Chondrocyte (in vitro differentiated cells): ENCODE measurements at regions not wholly inside any gene's neighbourhood (a gene's known extent, or its start where the extent isn't known, plus 50 kb on each side); places are given as distances from the start of the nearest gene placed in this dataset.

ENCODE experiments used
- DNase-seq: peaks from one replicate; pipeline ENCODE4 v3.0.0; 2021; ENCODE audit warnings: mixed read lengths, low spot score
- H3K27ac Mint-ChIP-seq: one replicate; pipeline ENCODE4 v1.8.0; 2021; ENCODE audit warnings: mild to moderate bottlenecking, moderate library complexity, mixed read lengths; ENCODE audit not compliant: unreplicated experiment
- H3K27me3 Mint-ChIP-seq: 2 replicates; pipeline ENCODE4 v1.8.0; 2021; ENCODE audit warnings: low read depth, mixed read lengths
- H3K36me3 Mint-ChIP-seq: 2 replicates; pipeline ENCODE4 v1.8.0; 2021; ENCODE audit warnings: low read depth, mixed read lengths
- H3K4me1 Mint-ChIP-seq: 2 replicates; pipeline ENCODE4 v1.8.0; 2021; ENCODE audit warnings: low read depth, mild to moderate bottlenecking, mixed read lengths
- H3K4me3 Mint-ChIP-seq: one replicate; pipeline ENCODE4 v1.8.0; 2021; ENCODE audit warnings: mild to moderate bottlenecking, moderate library complexity, mixed read lengths; ENCODE audit not compliant: unreplicated experiment
- H3K9me3 Mint-ChIP-seq: 2 replicates; pipeline ENCODE4 v1.8.0; 2021; ENCODE audit warnings: low read depth, mixed read lengths
- TF ChIP-seq, protein P1 (sequence below): fragments of 200-600 bp; sonication (generic); IDR thresholded peaks from 2 replicates; pipeline ENCODE4 v1.5.0; 2021; ENCODE audit warnings: antibody characterized with exemption, mild to moderate bottlenecking, moderate library complexity

DNA sequence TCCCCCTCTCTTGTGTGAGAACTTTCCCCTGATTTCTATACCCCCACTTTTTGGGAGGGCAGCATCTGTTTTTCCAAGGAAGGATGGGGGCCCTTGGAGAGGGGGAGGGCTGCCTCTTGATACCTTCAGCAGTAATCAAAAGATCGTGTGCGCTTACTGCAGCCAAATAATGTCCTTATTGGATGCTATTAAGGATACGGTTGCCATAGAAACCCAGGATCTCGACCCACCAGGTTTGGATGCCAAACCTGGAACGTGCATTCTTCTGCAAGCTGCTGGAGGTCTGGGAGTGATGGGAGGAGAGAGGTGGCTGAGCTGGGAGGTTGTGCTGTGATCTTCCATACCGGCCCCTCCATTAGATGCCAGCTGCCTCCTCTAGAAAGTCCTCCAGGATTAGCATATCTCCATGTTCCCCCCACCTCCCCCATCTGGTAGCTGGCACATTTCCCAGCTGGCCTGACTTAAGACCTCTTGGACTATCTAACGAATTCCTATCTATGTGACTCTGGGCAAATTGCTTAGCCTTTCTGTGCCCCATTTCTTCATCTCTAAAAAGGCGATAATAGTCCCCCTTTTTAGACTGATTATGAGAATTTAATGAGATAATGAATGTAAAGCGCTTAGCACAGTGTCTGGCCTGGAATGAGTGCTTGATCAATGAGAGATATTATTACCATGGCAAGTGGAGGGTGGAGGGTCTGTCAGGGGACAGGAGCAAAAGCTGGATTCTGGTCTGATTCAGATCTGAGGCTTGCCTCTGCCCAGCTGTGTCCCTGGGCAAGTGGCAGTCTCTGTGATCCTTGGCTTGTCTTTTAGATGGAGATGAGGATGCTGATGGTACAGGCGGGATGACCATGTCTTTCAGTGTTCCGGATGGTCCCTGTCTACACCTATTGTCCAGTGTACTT is 78.5 kb upstream of the PCBD1 start:
- TF ChIP-seq, protein P1, sequence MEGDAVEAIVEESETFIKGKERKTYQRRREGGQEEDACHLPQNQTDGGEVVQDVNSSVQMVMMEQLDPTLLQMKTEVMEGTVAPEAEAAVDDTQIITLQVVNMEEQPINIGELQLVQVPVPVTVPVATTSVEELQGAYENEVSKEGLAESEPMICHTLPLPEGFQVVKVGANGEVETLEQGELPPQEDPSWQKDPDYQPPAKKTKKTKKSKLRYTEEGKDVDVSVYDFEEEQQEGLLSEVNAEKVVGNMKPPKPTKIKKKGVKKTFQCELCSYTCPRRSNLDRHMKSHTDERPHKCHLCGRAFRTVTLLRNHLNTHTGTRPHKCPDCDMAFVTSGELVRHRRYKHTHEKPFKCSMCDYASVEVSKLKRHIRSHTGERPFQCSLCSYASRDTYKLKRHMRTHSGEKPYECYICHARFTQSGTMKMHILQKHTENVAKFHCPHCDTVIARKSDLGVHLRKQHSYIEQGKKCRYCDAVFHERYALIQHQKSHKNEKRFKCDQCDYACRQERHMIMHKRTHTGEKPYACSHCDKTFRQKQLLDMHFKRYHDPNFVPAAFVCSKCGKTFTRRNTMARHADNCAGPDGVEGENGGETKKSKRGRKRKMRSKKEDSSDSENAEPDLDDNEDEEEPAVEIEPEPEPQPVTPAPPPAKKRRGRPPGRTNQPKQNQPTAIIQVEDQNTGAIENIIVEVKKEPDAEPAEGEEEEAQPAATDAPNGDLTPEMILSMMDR: no peak
- Mint-ChIP-seq H3K36me3 (peaks cover 3% of the 10 kb centered on the region), H3K27me3 (peaks cover 56% of the 10 kb centered on the region), H3K27ac (no peak overlapping the region), H3K4me1 (no peaks in the 10 kb centered on the region), H3K4me3 (no peak overlapping the region), H3K9me3 (peaks cover 8% of the 10 kb centered on the region)
- peak; percentile 17 for DNase-seq

DNA sequence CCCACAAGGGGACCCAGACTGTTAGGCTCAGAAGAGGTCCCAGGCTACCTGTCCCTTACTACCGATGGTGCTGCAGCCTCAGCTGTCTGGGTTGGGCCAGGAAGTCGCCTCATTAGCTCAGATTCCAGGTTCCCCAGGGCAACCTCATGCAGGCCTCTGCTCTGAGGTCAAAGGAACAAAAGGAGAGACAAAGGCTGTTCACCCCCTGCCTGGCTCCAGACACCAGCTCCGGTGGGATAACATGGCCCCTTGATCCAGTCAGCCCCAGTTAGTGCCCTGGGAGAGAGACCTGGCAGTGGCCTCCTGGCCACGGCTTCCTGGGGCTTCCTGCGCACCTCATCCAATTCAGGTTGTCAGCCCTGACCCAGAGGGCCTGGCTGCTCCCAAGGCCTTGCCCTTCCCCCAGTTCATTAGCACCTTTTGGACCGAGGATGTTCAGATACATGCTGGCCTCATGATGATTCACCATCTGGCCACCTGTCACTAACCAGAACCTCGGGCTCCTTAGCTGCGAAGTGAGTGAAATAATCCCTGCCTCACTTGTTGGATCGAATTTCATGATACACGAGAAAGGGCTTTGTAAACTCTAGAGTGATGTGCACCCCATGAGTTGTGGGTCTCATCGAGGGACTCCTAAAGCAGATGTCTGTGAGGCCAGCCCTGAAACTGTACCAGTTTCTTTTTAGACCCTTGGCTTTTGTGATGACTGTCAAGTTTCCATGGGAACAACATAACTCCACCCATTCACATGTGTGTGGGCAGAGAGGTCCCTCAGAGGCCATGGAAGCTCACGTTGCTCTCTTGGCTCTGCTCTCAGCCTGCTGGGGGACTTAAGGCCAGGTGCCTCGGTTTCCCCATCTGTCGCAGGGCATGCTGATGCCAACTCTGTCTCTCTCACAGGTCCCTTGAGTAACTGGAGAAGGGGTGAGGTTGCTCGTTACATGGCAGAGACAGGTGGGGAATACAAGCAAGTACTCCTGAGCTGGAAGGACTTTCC is 79.5 kb upstream of the PCBD1 start:
- H3K27me3 Mint-ChIP-seq: peaks cover 49% of the 10 kb centered on the region
- peaks cover 3% of the 10 kb centered on the region for H3K36me3 Mint-ChIP-seq
- TF ChIP-seq, protein P1: no peak
- H3K27ac Mint-ChIP-seq: no peak overlapping the region
- peak; percentile 60 for DNase-seq
- H3K4me1 Mint-ChIP-seq: no peaks in the 10 kb centered on the region
- H3K4me3 Mint-ChIP-seq: no peak overlapping the region
- H3K9me3 Mint-ChIP-seq: peaks cover 18% of the 10 kb centered on the region

DNA sequence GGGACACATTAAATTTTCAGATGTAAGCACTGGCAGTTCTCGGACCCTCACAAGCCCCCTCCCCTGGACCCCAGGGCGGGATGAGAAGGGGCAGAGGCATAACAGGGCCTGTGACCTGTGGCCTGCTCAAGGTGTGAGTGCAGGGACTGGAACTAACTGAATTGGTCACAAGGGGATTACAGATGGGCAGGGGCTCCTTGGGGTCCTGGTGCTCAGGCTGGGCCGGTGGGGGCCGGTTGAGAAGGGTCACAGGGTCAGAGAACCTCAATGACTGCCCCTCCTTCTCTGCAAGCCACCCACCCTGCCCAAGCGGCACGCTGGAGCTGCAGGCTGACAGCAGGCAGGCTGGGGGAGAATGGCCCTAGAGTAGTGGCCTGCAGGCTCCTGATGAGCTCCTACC is 80.8 kb upstream of the PCBD1 start:
- no peak overlapping the region for H3K4me3 Mint-ChIP-seq
- peaks cover 45% of the 10 kb centered on the region for H3K27me3 Mint-ChIP-seq
- no peaks in the 10 kb centered on the region for H3K4me1 Mint-ChIP-seq
- H3K36me3 Mint-ChIP-seq: peaks cover 3% of the 10 kb centered on the region
- peak; percentile 52 for DNase-seq
- peaks cover 19% of the 10 kb centered on the region for H3K9me3 Mint-ChIP-seq
- TF ChIP-seq, protein P1: no peak
- H3K27ac Mint-ChIP-seq: no peak overlapping the region

DNA sequence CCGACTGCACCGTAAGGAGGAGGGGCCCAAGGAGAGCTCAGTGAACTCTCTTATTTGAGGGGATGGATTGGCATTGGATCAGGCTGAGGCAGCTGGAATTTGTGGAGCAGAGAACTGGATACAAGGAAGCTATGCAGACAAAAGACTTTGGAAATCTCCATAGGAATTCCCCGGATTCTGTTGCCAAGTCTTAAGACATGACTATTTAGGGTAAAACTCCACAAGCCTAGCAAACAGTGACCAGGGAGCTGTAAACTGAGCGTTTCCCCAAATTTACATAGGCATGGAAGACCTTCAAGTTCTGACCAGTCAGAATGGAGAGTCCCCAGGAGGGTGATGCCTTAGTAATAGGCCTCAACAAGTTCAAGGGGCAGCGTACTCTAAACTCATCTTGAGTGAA is 82.5 kb upstream of the PCBD1 start:
- TF ChIP-seq, protein P1: no peak
- H3K27ac Mint-ChIP-seq: no peak overlapping the region
- H3K36me3 Mint-ChIP-seq: peaks cover 4% of the 10 kb centered on the region
- H3K9me3 Mint-ChIP-seq: peaks cover 22% of the 10 kb centered on the region
- no peak for DNase-seq
- no peaks in the 10 kb centered on the region for H3K4me1 Mint-ChIP-seq
- H3K27me3 Mint-ChIP-seq: peaks cover 43% of the 10 kb centered on the region
- no peak overlapping the region for H3K4me3 Mint-ChIP-seq

DNA sequence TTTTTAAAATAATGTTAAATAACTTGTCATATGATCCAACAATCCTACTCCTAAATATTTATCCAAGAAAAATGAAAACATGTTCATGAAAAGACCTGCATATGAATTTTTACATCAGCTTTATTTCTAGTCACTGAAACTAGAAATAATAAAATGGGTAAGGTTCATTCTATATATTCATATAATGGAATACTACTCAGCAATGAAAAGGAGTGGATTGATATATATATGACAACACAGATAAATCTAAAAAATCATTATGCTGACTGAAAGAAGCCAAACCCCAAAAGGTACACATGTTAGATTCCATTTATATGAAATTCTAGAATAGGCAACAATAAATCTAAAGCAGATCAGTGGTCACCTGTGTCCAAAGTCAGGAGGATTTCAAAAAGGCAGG is 84.9 kb upstream of the PCBD1 start:
- H3K9me3 Mint-ChIP-seq: peaks cover 22% of the 10 kb centered on the region
- H3K27me3 Mint-ChIP-seq: peaks cover 44% of the 10 kb centered on the region
- TF ChIP-seq, protein P1: no peak
- H3K4me1 Mint-ChIP-seq: no peaks in the 10 kb centered on the region
- no peak overlapping the region for H3K27ac Mint-ChIP-seq
- H3K36me3 Mint-ChIP-seq: peaks cover 7% of the 10 kb centered on the region
- H3K4me3 Mint-ChIP-seq: no peak overlapping the region
- DNase-seq: no peak
